ENCODE measurements at regions not wholly inside any gene's neighbourhood (a gene's known extent, or its start where the extent isn't known, plus 50 kb on each side); places are given as distances from the start of the nearest gene placed in this dataset.
"Not testable (repeated sequence)": the region's sequence is repeated elsewhere in the genome, so short reads cannot be mapped to it uniquely, and the experiment has no call there.

- no peak for TF ChIP-seq CTCF (IDR thresholded peaks at IDR 0.05; ENCODE audit: low read depth, low read length)
- no peak for DNase-seq (ENCODE audit: extremely low read depth, low read depth)
These were observed 709.2 kb downstream of the TMEM121 start for GRCh38 chr14:106235356-106236159.

GRCh38 chr14:106248321-106249192 lies 722.2 kb downstream of the TMEM121 start:
- no peak for DNase-seq (ENCODE audit: extremely low read depth, low read depth)
- no peak for TF ChIP-seq CTCF (IDR thresholded peaks at IDR 0.05; ENCODE audit: low read depth, low read length)

GRCh38 chr14:106253995-106254394 lies 727.6 kb downstream of the TMEM121 start:
- DNase-seq (ENCODE audit: extremely low read depth, low read depth), result not testable (repeated sequence)

GRCh38 chr14:106257569-106257994 lies 731.2 kb downstream of the TMEM121 start:
- DNase-seq (ENCODE audit: extremely low read depth, low read depth), result not testable (repeated sequence)

GRCh38 chr14:106268013-106268727 lies 741.8 kb downstream of the TMEM121 start:
- no peak for DNase-seq (ENCODE audit: extremely low read depth, low read depth)
- no peak for TF ChIP-seq CTCF (IDR thresholded peaks at IDR 0.05; ENCODE audit: low read depth, low read length)

GRCh38 chr14:106269029-106269428 lies 742.6 kb downstream of the TMEM121 start:
- no peak for DNase-seq (ENCODE audit: extremely low read depth, low read depth)
- TF ChIP-seq CTCF (IDR thresholded peaks at IDR 0.05; ENCODE audit: low read depth, low read length), result no peak

- no peak for TF ChIP-seq CTCF (IDR thresholded peaks at IDR 0.05; ENCODE audit: low read depth, low read length)
- no peak for DNase-seq (ENCODE audit: extremely low read depth, low read depth)
These were observed 743.2 kb downstream of the TMEM121 start for GRCh38 chr14:106269451-106270204.

GRCh38 chr14:106270476-106271121 lies 744.2 kb downstream of the TMEM121 start:
- DNase-seq (ENCODE audit: extremely low read depth, low read depth), result not testable (repeated sequence)
